Endothelial cell of umbilical vein (primary cell): ENCODE measurements at regions not wholly inside any gene's neighbourhood (a gene's known extent, or its start where the extent isn't known, plus 50 kb on each side); places are given as distances from the start of the nearest gene placed in this dataset.

ENCODE experiments used
- BruUV-seq: library from RNA; stranded (reverse); fragments of 400-500 nt; replicated peaks from 2 replicates; lab custom pipeline; 2021; lab: Mats Ljungman, UMichigan
- CTCF ChIA-PET: fragments of 300-600, 350-600 bp; sonication (Branson Sonifier 250); formaldehyde crosslinking; loops from one replicate; lab custom pipeline; 2021; ENCODE audit warnings: antibody characterized with exemption, inconsistent platforms; lab: Charles Lee
- POLR2A ChIA-PET: fragments of 300-600, 350-600 bp; sonication (Branson Sonifier 250); formaldehyde crosslinking; loops from one replicate; lab custom pipeline; 2021; ENCODE audit warnings: antibody characterized with exemption, inconsistent platforms; lab: Charles Lee
- DNase-seq: peaks from one replicate; pipeline ENCODE4 v3.0.0-alpha.2; 2011; ENCODE audit warnings: low read depth, low spot score
- FAIRE-seq: peaks from 2 replicates; lab custom pipeline; 2011; peaks lifted over from hg19 to GRCh38; lab: Jason Lieb, UNC
- H2AFZ ChIP-seq: 2 replicates; pipeline ENCODE4 v1.6.0; 2012; ENCODE audit warnings: low read depth, low read length, control low read depth, inconsistent platforms
- H3K27ac ChIP-seq: 2 replicates; pipeline ENCODE4 v1.5.1; 2011; ENCODE audit warnings: low read depth, mild to moderate bottlenecking, control low read depth, low read length, moderate library complexity; ENCODE audit not compliant: insufficient read depth
- H3K27me3 ChIP-seq, 2 experiments: 2 replicates each; pipeline versions ENCODE4 v1.6.0 to v1.6.1; 2011; ENCODE audit warnings: low read length in 2 of 2, mixed read lengths in 1 of 2; ENCODE audit not compliant: control insufficient read depth in 2 of 2, insufficient read depth in 2 of 2
- H3K36me3 ChIP-seq, 2 experiments: 2 replicates in 1 of 2; 3 replicates in 1 of 2; pipeline ENCODE4 v1.5.1; 2011; ENCODE audit warnings: low read length in 2 of 2, mild to moderate bottlenecking in 1 of 2, moderate library complexity in 1 of 2; ENCODE audit not compliant: control insufficient read depth in 2 of 2, insufficient read depth in 2 of 2; ENCODE audit errors: extremely low read depth in 1 of 2
- H3K4me1 ChIP-seq: 3 replicates; pipeline ENCODE4 v1.5.1; 2011; ENCODE audit warnings: mild to moderate bottlenecking, low read length; ENCODE audit not compliant: control insufficient read depth, insufficient read depth; ENCODE audit errors: extremely low read depth
- H3K4me2 ChIP-seq: 2 replicates; pipeline ENCODE4 v1.6.1; 2011; ENCODE audit warnings: low read length, control low read depth, mixed read lengths; ENCODE audit not compliant: insufficient read depth
- H3K4me3 ChIP-seq, 3 experiments: fragments of 200-600 bp in 1 of 3; sonication (generic), shearing (Covaris generic) in 1 of 3; replicated peaks in 1 of 3; 2 replicates each; pipeline ENCODE4 v1.5.1; 2011 to 2016; ENCODE audit warnings: control low read depth in 3 of 3, low read length in 3 of 3, mild to moderate bottlenecking in 2 of 3, inconsistent platforms in 1 of 3, low read depth in 1 of 3, moderate library complexity in 1 of 3; ENCODE audit not compliant: insufficient read depth in 1 of 3
- H3K79me2 ChIP-seq: 2 replicates; pipeline ENCODE4 v1.6.0; 2012; ENCODE audit warnings: low read length, inconsistent platforms; ENCODE audit not compliant: control insufficient read depth, insufficient read depth
- H3K9ac ChIP-seq: replicated peaks from 2 replicates; pipeline ENCODE3; 2011; ENCODE audit warnings: low read length, control low read depth; ENCODE audit not compliant: insufficient read depth; ENCODE audit errors: extremely low read depth
- H3K9me1 ChIP-seq: replicated peaks from 3 replicates; pipeline ENCODE4 v1.6.0; 2011; ENCODE audit warnings: mild to moderate bottlenecking, low read length; ENCODE audit not compliant: control insufficient read depth, insufficient read depth; ENCODE audit errors: extremely low read depth
- H3K9me3 ChIP-seq: replicated peaks from 2 replicates; pipeline ENCODE4 v1.5.1; 2012; ENCODE audit warnings: low read length, inconsistent platforms; ENCODE audit not compliant: control insufficient read depth, insufficient read depth
- H4K20me1 ChIP-seq: replicated peaks from 2 replicates; pipeline ENCODE3; 2011; ENCODE audit warnings: mild to moderate bottlenecking, low read length; ENCODE audit not compliant: control insufficient read depth, insufficient read depth; ENCODE audit errors: extremely low read depth
- CTCF ChIP-seq, 2 donors: IDR thresholded peaks; 1 replicate in 1 of 2; 2 replicates in 1 of 2; pipeline ENCODE4 v1.5.1; 2011; ENCODE audit warnings: low read length in 2 of 2, mild to moderate bottlenecking in 2 of 2, moderate library complexity in 2 of 2, control low read depth in 1 of 2, inconsistent platforms in 1 of 2, low read depth in 1 of 2; ENCODE audit not compliant: insufficient read depth in 1 of 2; ENCODE audit errors: extremely low read depth in 1 of 2
- EZH2 ChIP-seq: IDR thresholded peaks from 2 replicates; pipeline ENCODE4 v1.6.1; 2012; ENCODE audit warnings: borderline replicate concordance, low read depth, mild to moderate bottlenecking, moderate library complexity, low read length, inconsistent platforms; ENCODE audit not compliant: severe bottlenecking
- FOS ChIP-seq: IDR thresholded peaks from 2 replicates; pipeline ENCODE4 v1.6.1; 2011; ENCODE audit warnings: mild to moderate bottlenecking, low read length, moderate library complexity, borderline replicate concordance; ENCODE audit not compliant: insufficient read depth
- GATA2 ChIP-seq: IDR thresholded peaks from 2 replicates; pipeline ENCODE4 v1.7.0; 2011; ENCODE audit warnings: low read depth, mild to moderate bottlenecking, moderate library complexity, mixed read lengths, low read length; ENCODE audit not compliant: insufficient read length, insufficient read depth
- JUN ChIP-seq: IDR thresholded peaks from 2 replicates; pipeline ENCODE4 v1.6.1; 2011; ENCODE audit warnings: borderline replicate concordance, low read depth; ENCODE audit not compliant: insufficient read length, insufficient read depth
- MAX ChIP-seq: IDR thresholded peaks from 2 replicates; pipeline ENCODE4 v1.6.1; 2011; ENCODE audit not compliant: insufficient read depth, insufficient read length
- MYC ChIP-seq: IDR thresholded peaks from one replicate; pipeline ENCODE4 v1.6.1; 2011; ENCODE audit warnings: mild to moderate bottlenecking, low read depth, low read length
- POLR2A ChIP-seq: IDR thresholded peaks from 2 replicates; pipeline ENCODE4 v1.6.1; 2012; ENCODE audit warnings: low read depth, mild to moderate bottlenecking, control low read depth, low read length
- POLR2AphosphoS5 ChIP-seq: IDR thresholded peaks from 2 replicates; pipeline ENCODE4 v1.6.1; 2012; ENCODE audit warnings: low read depth, mild to moderate bottlenecking, control low read depth, low read length, moderate library complexity; ENCODE audit not compliant: insufficient read depth
- dilution Hi-C: fragments of 300-500 bp; cut with MboI; formaldehyde crosslinking; loops from one replicate; pipeline ENCODE4 v1.15.0; 2019; ENCODE audit warnings: low sequenced_read_pairs; ENCODE audit not compliant: extremely low pct_ligation_motif_present
- intact Hi-C: fragments of 100-400 bp; cut with micrococcal nuclease; formaldehyde crosslinking; loops from one replicate; pipeline ENCODE4 v1.10.0; 2022

GRCh38 chr1:61539720-61540462, 185.1 kb downstream of the TM2D1 start:
- TF ChIP-seq EZH2 (no peak), JUN (no peak), FOS (no peak), GATA2 (no peak), CTCF (IDR thresholded peaks at IDR 0.05; ENCODE audit: extremely low read depth in 1 of 2, insufficient read depth in 1 of 2, low read depth in 1 of 2, low read length in 2 of 2) (no peak), MAX (no peak), POLR2AphosphoS5 (no peak), MYC (no peak), POLR2A (no peak)
- Histone ChIP-seq H3K9me3 (no peaks in the 10 kb centered on the region), H3K27ac (no peak overlapping the region), H3K36me3 (no peaks in the 10 kb centered on the region), H3K79me2 (no peaks in the 10 kb centered on the region), H3K4me1 (no peaks in the 10 kb centered on the region), H3K27me3 (no peaks in the 10 kb centered on the region), H3K4me3 (no peak overlapping the region), H4K20me1 (no peaks in the 10 kb centered on the region), H3K9ac (no peak overlapping the region), H2AFZ (no peak overlapping the region), H3K4me2 (no peak overlapping the region), H3K9me1 (no peaks in the 10 kb centered on the region)
- intact Hi-C loops (no loop called here), dilution Hi-C loops (no loop called here)
- DNase-seq (no peak), FAIRE-seq (no peak)
- BruUV-seq, result no TSS peak
- POLR2A ChIA-PET, result no interaction called here
- CTCF ChIA-PET, result interaction anchor here (0.8 to 1.4 kb wide), 2 partner anchors 28 to 1564 kb away, joined by 3 read pairs; no protein-coding TSS in a partner anchor
